SU-DHL-6 (cell line): ENCODE measurements at regions not wholly inside any gene's neighbourhood (a gene's known extent, or its start where the extent isn't known, plus 50 kb on each side); places are given as distances from the start of the nearest gene placed in this dataset.

Experiments
- H2AFZ ChIP-seq: fragments of 200-600 bp; sonication (generic); 2 replicates; pipeline ENCODE4 v1.6.1; 2014; ENCODE audit warnings: low read depth, mild to moderate bottlenecking, moderate library complexity, mixed read lengths, antibody characterized with exemption, low read length; ENCODE audit not compliant: severe bottlenecking
- H3F3A ChIP-seq: fragments of 200-600 bp; shearing (Covaris generic); 2 replicates; pipeline ENCODE4 v1.6.0; 2016; ENCODE audit warnings: antibody characterized with exemption, mild to moderate bottlenecking; ENCODE audit not compliant: insufficient read depth
- H3K27ac ChIP-seq: fragments of 200-600 bp; sonication (generic); 2 replicates; pipeline ENCODE4 v1.5.1; 2016; ENCODE audit warnings: low read depth, mild to moderate bottlenecking, low read length, moderate library complexity, mixed read lengths
- H3K27me3 ChIP-seq: fragments of 200-600 bp; sonication (generic), shearing (Covaris generic); 2 replicates; pipeline ENCODE4 v1.6.0; 2014; ENCODE audit warnings: mild to moderate bottlenecking, low read length
- H3K36me3 ChIP-seq: fragments of 200-600 bp; sonication (generic); 2 replicates; pipeline ENCODE4 v1.6.1; 2014; ENCODE audit warnings: mild to moderate bottlenecking, low read length, mixed read lengths
- H3K4me2 ChIP-seq: fragments of 300-600, 200-600 bp; shearing (Covaris generic), sonication (generic); 2 replicates; pipeline ENCODE4 v1.6.0; 2014; ENCODE audit warnings: low read length, low read depth, mild to moderate bottlenecking; ENCODE audit not compliant: poor library complexity, severe bottlenecking
- H3K4me3 ChIP-seq: fragments of 200-600 bp; sonication (generic); 2 replicates; pipeline ENCODE4 v1.5.1; 2014; ENCODE audit warnings: antibody characterized with exemption, low read length, mild to moderate bottlenecking, mixed read lengths; ENCODE audit not compliant: insufficient read depth, poor library complexity, severe bottlenecking
- H3K79me2 ChIP-seq: fragments of 200-600 bp; sonication (generic); 2 replicates; pipeline ENCODE4 v1.6.1; 2014; ENCODE audit warnings: mild to moderate bottlenecking, low read length, moderate library complexity; ENCODE audit not compliant: insufficient read depth
- H3K9ac ChIP-seq: fragments of 200-600 bp; sonication (generic); 2 replicates; pipeline ENCODE4 v1.7.0; 2014; ENCODE audit warnings: mild to moderate bottlenecking, low read length
- H3K9me2 ChIP-seq: fragments of 200-600 bp; sonication (generic); replicated peaks from 2 replicates; pipeline ENCODE4 v1.6.1; 2014; ENCODE audit warnings: low read length; ENCODE audit not compliant: insufficient read depth
- H3K9me3 ChIP-seq: fragments of 200-600 bp; sonication (generic); 2 replicates; pipeline ENCODE4 v1.6.1; 2014; ENCODE audit warnings: low read length, mixed read lengths; ENCODE audit not compliant: insufficient read depth
- H4K20me1 ChIP-seq: fragments of 200-600 bp; sonication (generic); 2 replicates; pipeline ENCODE4 v1.6.1; 2014; ENCODE audit warnings: low read depth, mild to moderate bottlenecking, antibody characterized with exemption, low read length, moderate library complexity, mixed read lengths
- EZH2phosphoT487 ChIP-seq: fragments of 200-600 bp; sonication (generic), shearing (Covaris generic); conservative IDR thresholded peaks from 2 replicates; pipeline ENCODE4 v1.6.1; 2018; ENCODE audit warnings: mild to moderate bottlenecking, antibody characterized with exemption, low read length, moderate library complexity, mixed read lengths
- TF ChIP-seq, protein P1 (sequence below): fragments of 200-600 bp; sonication (generic); IDR thresholded peaks from one replicate; pipeline ENCODE4 v1.5.1; 2017; ENCODE audit warnings: antibody characterized with exemption, mild to moderate bottlenecking, low read length, moderate library complexity; ENCODE audit not compliant: insufficient read depth, poor library complexity, severe bottlenecking

DNA sequence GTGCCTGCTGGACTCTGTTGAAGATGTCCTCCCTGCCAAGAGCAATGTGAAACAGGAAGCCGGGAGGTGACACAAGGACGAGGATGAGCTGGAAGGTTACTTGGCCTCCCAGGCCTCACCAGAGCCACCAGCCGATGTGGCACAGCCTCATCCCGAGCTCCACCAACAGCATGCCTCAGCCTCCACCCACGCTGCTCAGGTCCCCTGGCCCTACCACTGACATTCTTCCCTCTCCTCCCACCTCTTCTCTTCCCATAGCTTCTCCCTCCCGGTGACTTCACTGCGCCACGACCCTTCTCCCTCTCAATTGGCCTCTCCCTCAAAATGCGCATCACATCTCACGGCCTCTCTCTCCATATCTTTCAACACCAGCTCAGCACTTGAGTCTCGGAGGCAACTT is 249.9 kb downstream of the SKAP2 start:
- no peaks in the 10 kb centered on the region for H3F3A ChIP-seq
- no peaks in the 10 kb centered on the region for H3K27me3 ChIP-seq
- no peak overlapping the region for H2AFZ ChIP-seq
- no peaks in the 10 kb centered on the region for H3K36me3 ChIP-seq
- no peaks in the 10 kb centered on the region for H3K9me2 ChIP-seq
- H3K4me3 ChIP-seq = no peak overlapping the region
- no peaks in the 10 kb centered on the region for H4K20me1 ChIP-seq
- no peak overlapping the region for H3K4me2 ChIP-seq
- H3K27ac ChIP-seq = no peak overlapping the region
- TF ChIP-seq EZH2phosphoT487 = no peak
- TF ChIP-seq, protein P1, sequence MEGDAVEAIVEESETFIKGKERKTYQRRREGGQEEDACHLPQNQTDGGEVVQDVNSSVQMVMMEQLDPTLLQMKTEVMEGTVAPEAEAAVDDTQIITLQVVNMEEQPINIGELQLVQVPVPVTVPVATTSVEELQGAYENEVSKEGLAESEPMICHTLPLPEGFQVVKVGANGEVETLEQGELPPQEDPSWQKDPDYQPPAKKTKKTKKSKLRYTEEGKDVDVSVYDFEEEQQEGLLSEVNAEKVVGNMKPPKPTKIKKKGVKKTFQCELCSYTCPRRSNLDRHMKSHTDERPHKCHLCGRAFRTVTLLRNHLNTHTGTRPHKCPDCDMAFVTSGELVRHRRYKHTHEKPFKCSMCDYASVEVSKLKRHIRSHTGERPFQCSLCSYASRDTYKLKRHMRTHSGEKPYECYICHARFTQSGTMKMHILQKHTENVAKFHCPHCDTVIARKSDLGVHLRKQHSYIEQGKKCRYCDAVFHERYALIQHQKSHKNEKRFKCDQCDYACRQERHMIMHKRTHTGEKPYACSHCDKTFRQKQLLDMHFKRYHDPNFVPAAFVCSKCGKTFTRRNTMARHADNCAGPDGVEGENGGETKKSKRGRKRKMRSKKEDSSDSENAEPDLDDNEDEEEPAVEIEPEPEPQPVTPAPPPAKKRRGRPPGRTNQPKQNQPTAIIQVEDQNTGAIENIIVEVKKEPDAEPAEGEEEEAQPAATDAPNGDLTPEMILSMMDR = no peak
- no peak overlapping the region for H3K9ac ChIP-seq
- no peaks in the 10 kb centered on the region for H3K79me2 ChIP-seq
- no peaks in the 10 kb centered on the region for H3K9me3 ChIP-seq

DNA sequence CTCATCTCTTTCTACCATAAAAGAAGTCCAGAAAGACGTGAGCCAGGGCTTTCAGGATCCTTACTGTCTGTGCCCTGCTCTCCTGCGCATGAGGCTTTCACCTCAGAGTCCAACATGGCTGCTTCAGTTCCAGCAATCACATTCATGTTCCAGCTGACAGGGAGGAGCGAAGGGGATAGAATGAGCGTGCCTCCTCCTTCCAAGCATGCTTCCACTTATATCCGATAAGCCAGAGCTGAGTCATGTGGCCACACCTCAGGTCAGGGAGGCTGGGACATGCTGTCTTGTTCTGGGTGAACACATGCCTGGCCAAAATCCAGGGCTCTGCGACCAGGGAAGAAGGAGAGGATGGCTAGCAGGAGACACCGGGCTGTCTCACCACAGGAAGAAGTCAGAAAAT is 248.2 kb downstream of the SKAP2 start:
- no peak overlapping the region for H3K27ac ChIP-seq
- no peak overlapping the region for H2AFZ ChIP-seq
- no peaks in the 10 kb centered on the region for H3K9me3 ChIP-seq
- no peaks in the 10 kb centered on the region for H3K79me2 ChIP-seq
- no peak overlapping the region for H3K4me2 ChIP-seq
- no peak overlapping the region for H3K4me3 ChIP-seq
- TF ChIP-seq EZH2phosphoT487 = no peak
- H3F3A ChIP-seq = no peaks in the 10 kb centered on the region
- H4K20me1 ChIP-seq = no peaks in the 10 kb centered on the region
- H3K9me2 ChIP-seq = no peaks in the 10 kb centered on the region
- H3K9ac ChIP-seq = no peak overlapping the region
- no peaks in the 10 kb centered on the region for H3K36me3 ChIP-seq
- no peaks in the 10 kb centered on the region for H3K27me3 ChIP-seq

DNA sequence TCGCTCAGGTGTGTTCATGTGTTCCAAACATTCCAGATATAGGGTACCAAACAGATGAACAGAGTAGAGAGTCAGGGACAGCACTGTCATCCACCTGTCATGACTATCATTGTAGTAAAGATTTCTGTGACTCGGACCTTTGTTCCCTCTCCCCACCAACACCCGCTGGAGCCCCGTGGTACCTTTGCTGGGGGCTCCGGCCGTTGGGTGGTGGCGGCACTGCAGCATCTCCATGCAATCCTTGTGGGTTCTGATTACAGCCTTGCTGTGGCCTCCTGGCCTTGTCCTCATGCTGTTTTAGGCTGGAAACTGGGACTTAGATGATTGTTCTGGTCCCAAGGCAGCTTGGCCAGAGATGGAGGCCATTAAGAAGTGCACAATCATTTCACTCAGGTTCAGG is 247.3 kb downstream of the SKAP2 start:
- no peaks in the 10 kb centered on the region for H4K20me1 ChIP-seq
- no peak overlapping the region for H2AFZ ChIP-seq
- H3K9me3 ChIP-seq = no peaks in the 10 kb centered on the region
- H3F3A ChIP-seq = no peaks in the 10 kb centered on the region
- no peak overlapping the region for H3K4me2 ChIP-seq
- no peak overlapping the region for H3K9ac ChIP-seq
- no peaks in the 10 kb centered on the region for H3K79me2 ChIP-seq
- H3K27ac ChIP-seq = no peak overlapping the region
- no peaks in the 10 kb centered on the region for H3K36me3 ChIP-seq
- TF ChIP-seq EZH2phosphoT487 = no peak
- TF ChIP-seq, protein P1 = no peak
- no peaks in the 10 kb centered on the region for H3K9me2 ChIP-seq
- H3K4me3 ChIP-seq = no peak overlapping the region
- no peaks in the 10 kb centered on the region for H3K27me3 ChIP-seq
